GM13976 (cell line): ENCODE measurements at regions not wholly inside any gene's neighbourhood (a gene's known extent, or its start where the extent isn't known, plus 50 kb on each side); places are given as distances from the start of the nearest gene placed in this dataset.

Source experiments
- DNase-seq: peaks from one replicate; pipeline ENCODE4 v3.0.0; 2012; ENCODE audit warnings: low spot score
- in situ Hi-C: fragments of 300-500 bp; cut with MboI; formaldehyde crosslinking; loops from one replicate; pipeline ENCODE4 v1.12.0; 2022; ENCODE audit warnings: low sequenced_read_pairs, mixed read lengths, inconsistent platforms; ENCODE audit not compliant: unreplicated experiment
- TF ChIP-seq, protein P1 (sequence below): IDR thresholded peaks from 2 replicates; pipeline ENCODE4 v1.5.1; 2012; ENCODE audit warnings: borderline replicate concordance, mild to moderate bottlenecking; ENCODE audit not compliant: insufficient read depth; ENCODE audit errors: extremely low read depth, missing control alignments, control extremely low read depth

DNA sequence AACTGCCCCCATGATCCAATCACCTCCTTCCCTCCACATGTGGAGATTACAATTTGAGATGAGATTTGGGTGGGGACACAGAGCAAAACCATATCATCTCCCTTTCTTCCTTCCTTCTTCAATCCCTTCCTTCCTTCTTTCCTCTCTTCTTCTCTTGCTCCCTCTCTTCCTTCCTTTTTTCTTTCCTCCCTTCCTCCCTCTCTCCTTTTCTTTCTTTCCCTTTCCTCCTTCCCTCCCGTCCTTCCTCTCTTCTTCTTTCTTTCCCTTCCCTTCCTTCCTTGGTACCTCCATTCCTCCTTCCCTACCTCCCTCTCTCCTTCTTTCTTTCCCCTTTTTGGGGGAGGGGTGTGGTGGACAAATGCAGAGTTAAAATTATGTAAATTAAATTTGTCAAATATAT, 145.1 kb downstream of the TSHZ3 start:
- DNase-seq, result no peak
- in situ Hi-C loops, result no loop called here
- TF ChIP-seq, protein P1, sequence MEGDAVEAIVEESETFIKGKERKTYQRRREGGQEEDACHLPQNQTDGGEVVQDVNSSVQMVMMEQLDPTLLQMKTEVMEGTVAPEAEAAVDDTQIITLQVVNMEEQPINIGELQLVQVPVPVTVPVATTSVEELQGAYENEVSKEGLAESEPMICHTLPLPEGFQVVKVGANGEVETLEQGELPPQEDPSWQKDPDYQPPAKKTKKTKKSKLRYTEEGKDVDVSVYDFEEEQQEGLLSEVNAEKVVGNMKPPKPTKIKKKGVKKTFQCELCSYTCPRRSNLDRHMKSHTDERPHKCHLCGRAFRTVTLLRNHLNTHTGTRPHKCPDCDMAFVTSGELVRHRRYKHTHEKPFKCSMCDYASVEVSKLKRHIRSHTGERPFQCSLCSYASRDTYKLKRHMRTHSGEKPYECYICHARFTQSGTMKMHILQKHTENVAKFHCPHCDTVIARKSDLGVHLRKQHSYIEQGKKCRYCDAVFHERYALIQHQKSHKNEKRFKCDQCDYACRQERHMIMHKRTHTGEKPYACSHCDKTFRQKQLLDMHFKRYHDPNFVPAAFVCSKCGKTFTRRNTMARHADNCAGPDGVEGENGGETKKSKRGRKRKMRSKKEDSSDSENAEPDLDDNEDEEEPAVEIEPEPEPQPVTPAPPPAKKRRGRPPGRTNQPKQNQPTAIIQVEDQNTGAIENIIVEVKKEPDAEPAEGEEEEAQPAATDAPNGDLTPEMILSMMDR, result no peak

GRCh38 chr19:31185261-31185660, 164.0 kb downstream of the TSHZ3 start:
- TF ChIP-seq, protein P1, result no peak
- no peak for DNase-seq
- in situ Hi-C loops, result no loop called here

- in situ Hi-C loops, result no loop called here
- DNase-seq, result no peak
- TF ChIP-seq, protein P1, result no peak
These were observed 167.7 kb downstream of the TSHZ3 start for GRCh38 chr19:31181535-31181934.

DNA sequence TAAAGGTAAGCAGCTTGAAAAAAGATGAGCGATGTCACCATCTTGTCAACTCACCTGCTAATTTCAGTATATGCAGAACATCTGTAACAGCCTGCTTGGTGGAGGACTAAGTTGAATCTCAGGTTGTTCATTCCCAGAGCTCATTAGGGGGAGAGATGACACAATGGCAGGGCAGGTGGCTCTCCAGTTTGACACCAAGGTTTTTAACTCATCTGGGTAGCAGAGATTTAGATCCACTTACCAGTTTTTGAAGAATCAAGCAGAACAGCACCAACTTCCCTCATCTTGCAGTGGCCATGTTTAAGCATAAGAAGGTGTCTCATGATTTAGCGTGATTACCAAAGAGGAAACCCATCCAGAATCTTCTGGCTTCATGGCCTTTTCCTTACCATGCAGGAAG, 168.3 kb downstream of the TSHZ3 start:
- in situ Hi-C loops, result no loop called here
- DNase-seq, result no peak
- TF ChIP-seq, protein P1, result no peak

- TF ChIP-seq, protein P1, result no peak
- in situ Hi-C loops, result no loop called here
These were observed 169.8 kb downstream of the TSHZ3 start for GRCh38 chr19:31179471-31179852.

GRCh38 chr19:31178833-31179470, 170.3 kb downstream of the TSHZ3 start:
- TF ChIP-seq, protein P1, result no peak
- in situ Hi-C loops, result no loop called here
- DNase-seq, result no peak

More at GRCh38 chr19:31179471-31179852, 169.8 kb downstream of the TSHZ3 start:
- DNase-seq, result no peak
